ENCODE measurements at regions not wholly inside any gene's neighbourhood (a gene's known extent, or its start where the extent isn't known, plus 50 kb on each side); places are given as distances from the start of the nearest gene placed in this dataset.

DNA sequence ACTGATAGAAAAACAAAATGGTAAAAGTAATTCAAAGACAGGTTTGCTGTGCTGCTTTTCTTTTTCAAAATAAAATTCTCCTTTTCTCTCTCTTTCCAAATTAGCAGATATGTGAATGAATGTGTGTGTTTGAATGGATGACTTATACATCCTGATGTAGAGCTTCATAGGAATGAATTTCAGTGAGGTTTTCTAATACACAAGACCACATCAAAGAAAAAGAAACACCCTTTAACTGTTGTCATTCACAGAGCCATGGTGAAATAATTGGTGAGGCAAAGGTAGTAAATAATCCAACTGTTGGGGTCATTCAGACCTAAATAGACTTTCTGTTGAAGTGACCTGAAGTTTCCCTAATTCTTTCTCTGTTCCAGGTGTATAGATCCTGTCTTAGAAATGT is 139.1 kb upstream of the ZPLD1 start:
- H3K4me3 Mint-ChIP-seq = no peak overlapping the region

GRCh38 chr3:102297072-102297658 is 137.7 kb upstream of the ZPLD1 start:
- Mint-ChIP-seq H3K27me3 (ENCODE audit: low read depth in 3 of 3) (no peaks in the 10 kb centered on the region), H3K4me1 (no peaks in the 10 kb centered on the region), H3K4me3 (no peak overlapping the region), H3K36me3 (no peaks in the 10 kb centered on the region), H3K27ac (no peak overlapping the region), H3K9me3 (peaks cover 0 to 11% (median 3%) of the 10 kb centered on the region in 7 donors)
- DNase-seq = no peak
- Histone ChIP-seq H3K9ac (ENCODE audit: insufficient read depth, low read length, poor library complexity, severe bottlenecking) (no peak overlapping the region), H3K36me3 (replicated peaks in 1 of 2; ENCODE audit: control insufficient read depth in 1 of 2, insufficient read depth in 2 of 2, low read length in 2 of 2) (no peaks in the 10 kb centered on the region), H4K20me1 (ENCODE audit: insufficient read depth, low read length) (no peaks in the 10 kb centered on the region), H3K79me2 (ENCODE audit: insufficient read depth, low read length) (no peaks in the 10 kb centered on the region), H3K4me2 (replicated peaks; ENCODE audit: extremely low read depth, low read length, poor library complexity, severe bottlenecking) (no peak overlapping the region), H2AFZ (ENCODE audit: insufficient read depth, low read depth, low read length, poor library complexity, severe bottlenecking) (no peak overlapping the region), H3K27me3 (ENCODE audit: control insufficient read depth in 2 of 2, insufficient read depth in 2 of 2, low read length in 2 of 2) (no peaks in the 10 kb centered on the region), H3K4me3 (replicated peaks in 1 of 3; ENCODE audit: low read depth in 2 of 3, low read length in 3 of 3) (no peak overlapping the region), H3K9me3 (replicated peaks in 1 of 2; ENCODE audit: control insufficient read depth in 1 of 2, insufficient read depth in 1 of 2, low read length in 2 of 2) (no peaks in the 10 kb centered on the region), H3K27ac (ENCODE audit: low read depth in 1 of 2, low read length in 2 of 2) (no peak overlapping the region), H3K4me1 (ENCODE audit: control insufficient read depth in 1 of 2, insufficient read depth in 2 of 2, low read length in 2 of 2) (no peaks in the 10 kb centered on the region)
- 93% methylated on average over 2 of the region's 3 CpGs for WGBS (ENCODE audit: insufficient coverage)
- TF ChIP-seq CTCF (IDR thresholded peaks at IDR 0.05) = no peak
- intact Hi-C loops (cut with micrococcal nuclease) = no loop called here

More for the DNA sequence above, 139.1 kb upstream of the ZPLD1 start:
- no peaks in the 10 kb centered on the region for H3K4me1 Mint-ChIP-seq
- no peak for TF ChIP-seq CTCF (IDR thresholded peaks at IDR 0.05)
- DNase-seq = no peak
- no peak overlapping the region for H3K27ac ChIP-seq (ENCODE audit: low read depth in 1 of 2, low read length in 2 of 2)
- H3K36me3 ChIP-seq (replicated peaks in 1 of 2; ENCODE audit: control insufficient read depth in 1 of 2, insufficient read depth in 2 of 2, low read length in 2 of 2) = no peaks in the 10 kb centered on the region
- no peak overlapping the region for H3K27ac Mint-ChIP-seq
- peaks cover 3 to 4% of the 10 kb centered on the region in 2 donors for H3K9me3 ChIP-seq (replicated peaks in 1 of 2; ENCODE audit: control insufficient read depth in 1 of 2, insufficient read depth in 1 of 2, low read length in 2 of 2)
- H3K36me3 Mint-ChIP-seq = no peaks in the 10 kb centered on the region
- no peak overlapping the region for H3K4me3 ChIP-seq (replicated peaks in 1 of 3; ENCODE audit: low read depth in 2 of 3, low read length in 3 of 3)
- no peaks in the 10 kb centered on the region for H3K4me1 ChIP-seq (ENCODE audit: control insufficient read depth in 1 of 2, insufficient read depth in 2 of 2, low read length in 2 of 2)
- H3K4me2 ChIP-seq (replicated peaks; ENCODE audit: extremely low read depth, low read length, poor library complexity, severe bottlenecking) = no peak overlapping the region
- no peaks in the 10 kb centered on the region for H3K27me3 ChIP-seq (ENCODE audit: control insufficient read depth in 2 of 2, insufficient read depth in 2 of 2, low read length in 2 of 2)
- no peaks in the 10 kb centered on the region for H3K27me3 Mint-ChIP-seq (ENCODE audit: low read depth in 3 of 3)
- H2AFZ ChIP-seq (ENCODE audit: insufficient read depth, low read depth, low read length, poor library complexity, severe bottlenecking) = no peak overlapping the region
- peaks cover 0 to 18% (median 4%) of the 10 kb centered on the region in 7 donors for H3K9me3 Mint-ChIP-seq
- no peak overlapping the region for H3K9ac ChIP-seq (ENCODE audit: insufficient read depth, low read length, poor library complexity, severe bottlenecking)
- H3K79me2 ChIP-seq (ENCODE audit: insufficient read depth, low read length) = no peaks in the 10 kb centered on the region
- intact Hi-C loops (cut with micrococcal nuclease) = no loop called here
- H4K20me1 ChIP-seq (ENCODE audit: insufficient read depth, low read length) = no peaks in the 10 kb centered on the region
